ENCODE measurements at regions not wholly inside any gene's neighbourhood (a gene's known extent, or its start where the extent isn't known, plus 50 kb on each side); places are given as distances from the start of the nearest gene placed in this dataset.

- no peak overlapping the region for H3K27ac Mint-ChIP-seq
- H3K9me3 Mint-ChIP-seq, result peaks cover 30% of the 10 kb centered on the region
- H3K27me3 Mint-ChIP-seq (ENCODE audit: insufficient read depth), result no peaks in the 10 kb centered on the region
- H3K36me3 Mint-ChIP-seq (ENCODE audit: low read depth), result no peaks in the 10 kb centered on the region
- no peak for DNase-seq (ENCODE audit: low spot score)
- H3K4me3 Mint-ChIP-seq, result no peak overlapping the region
- no peaks in the 10 kb centered on the region for H3K4me1 Mint-ChIP-seq (ENCODE audit: low read depth)
- intact Hi-C loops (cut with micrococcal nuclease), result no loop called here
Observed at GRCh38 chr1:13996334-13996733, 296.3 kb downstream of the PRDM2 start.

- H3K27ac Mint-ChIP-seq, result no peak overlapping the region
- intact Hi-C loops (cut with micrococcal nuclease), result no loop called here
- no peak overlapping the region for H3K4me3 Mint-ChIP-seq
- no peaks in the 10 kb centered on the region for H3K36me3 Mint-ChIP-seq (ENCODE audit: low read depth)
- H3K4me1 Mint-ChIP-seq (ENCODE audit: low read depth), result no peaks in the 10 kb centered on the region
- peaks cover 6% of the 10 kb centered on the region for H3K27me3 Mint-ChIP-seq (ENCODE audit: insufficient read depth)
- H3K9me3 Mint-ChIP-seq, result peaks cover 21% of the 10 kb centered on the region
- DNase-seq (ENCODE audit: low spot score), result no peak
Observed at GRCh38 chr1:14003552-14003951, 303.6 kb downstream of the PRDM2 start.

- H3K4me3 Mint-ChIP-seq, result no peak overlapping the region
- H3K36me3 Mint-ChIP-seq (ENCODE audit: low read depth), result no peaks in the 10 kb centered on the region
- no peak overlapping the region for H3K27ac Mint-ChIP-seq
- H3K9me3 Mint-ChIP-seq, result no peaks in the 10 kb centered on the region
- peaks cover 4% of the 10 kb centered on the region for H3K27me3 Mint-ChIP-seq (ENCODE audit: insufficient read depth)
- H3K4me1 Mint-ChIP-seq (ENCODE audit: low read depth), result no peaks in the 10 kb centered on the region
- no peak for DNase-seq (ENCODE audit: low spot score)
- intact Hi-C loops (cut with micrococcal nuclease), result no loop called here
Observed at GRCh38 chr1:14009582-14009981, 309.6 kb downstream of the PRDM2 start.

GRCh38 chr1:14010476-14010875, 310.5 kb downstream of the PRDM2 start:
- intact Hi-C loops (cut with micrococcal nuclease), result no loop called here
- no peaks in the 10 kb centered on the region for H3K9me3 Mint-ChIP-seq

GRCh38 chr1:14011132-14011531, 311.1 kb downstream of the PRDM2 start:
- Mint-ChIP-seq H3K27ac (no peak overlapping the region), H3K27me3 (ENCODE audit: insufficient read depth) (peaks cover under 1% of the 10 kb centered on the region), H3K36me3 (ENCODE audit: low read depth) (no peaks in the 10 kb centered on the region), H3K4me3 (no peak overlapping the region), H3K4me1 (ENCODE audit: low read depth) (no peaks in the 10 kb centered on the region), H3K9me3 (no peaks in the 10 kb centered on the region)
- no peak for DNase-seq (ENCODE audit: low spot score)
- intact Hi-C loops (cut with micrococcal nuclease), result no loop called here

More at GRCh38 chr1:14010476-14010875, 310.5 kb downstream of the PRDM2 start:
- H3K4me3 Mint-ChIP-seq, result no peak overlapping the region
- H3K36me3 Mint-ChIP-seq (ENCODE audit: low read depth), result no peaks in the 10 kb centered on the region
- peaks cover 3% of the 10 kb centered on the region for H3K27me3 Mint-ChIP-seq (ENCODE audit: insufficient read depth)
- H3K27ac Mint-ChIP-seq, result no peak overlapping the region
- no peak for DNase-seq (ENCODE audit: low spot score)
- H3K4me1 Mint-ChIP-seq (ENCODE audit: low read depth), result no peaks in the 10 kb centered on the region

GRCh38 chr1:14011888-14012287, 311.9 kb downstream of the PRDM2 start:
- Mint-ChIP-seq H3K27me3 (ENCODE audit: insufficient read depth) (no peaks in the 10 kb centered on the region), H3K9me3 (no peaks in the 10 kb centered on the region), H3K4me3 (no peak overlapping the region), H3K36me3 (ENCODE audit: low read depth) (no peaks in the 10 kb centered on the region), H3K4me1 (ENCODE audit: low read depth) (no peaks in the 10 kb centered on the region), H3K27ac (no peak overlapping the region)
- intact Hi-C loops (cut with micrococcal nuclease), result no loop called here
- no peak for DNase-seq (ENCODE audit: low spot score)

GRCh38 chr1:14014929-14015328, 314.9 kb downstream of the PRDM2 start:
- Mint-ChIP-seq H3K9me3 (no peaks in the 10 kb centered on the region), H3K27ac (no peak overlapping the region), H3K36me3 (ENCODE audit: low read depth) (no peaks in the 10 kb centered on the region), H3K4me3 (no peak overlapping the region), H3K27me3 (ENCODE audit: insufficient read depth) (no peaks in the 10 kb centered on the region), H3K4me1 (ENCODE audit: low read depth) (no peaks in the 10 kb centered on the region)
- no peak for DNase-seq (ENCODE audit: low spot score)
- intact Hi-C loops (cut with micrococcal nuclease), result no loop called here

GRCh38 chr1:14015917-14016316, 315.9 kb downstream of the PRDM2 start:
- Mint-ChIP-seq H3K36me3 (ENCODE audit: low read depth) (no peaks in the 10 kb centered on the region), H3K4me1 (ENCODE audit: low read depth) (no peaks in the 10 kb centered on the region), H3K9me3 (no peaks in the 10 kb centered on the region), H3K4me3 (no peak overlapping the region), H3K27ac (no peak overlapping the region), H3K27me3 (ENCODE audit: insufficient read depth) (no peaks in the 10 kb centered on the region)
- intact Hi-C loops (cut with micrococcal nuclease), result no loop called here
- DNase-seq (ENCODE audit: low spot score), result no peak

GRCh38 chr1:14017531-14017961, 317.6 kb downstream of the PRDM2 start:
- H3K36me3 Mint-ChIP-seq (ENCODE audit: low read depth), result no peaks in the 10 kb centered on the region
- intact Hi-C loops (cut with micrococcal nuclease), result no loop called here

GRCh38 chr1:14019461-14019860, 319.5 kb downstream of the PRDM2 start:
- Mint-ChIP-seq H3K27ac (no peak overlapping the region), H3K9me3 (no peaks in the 10 kb centered on the region), H3K27me3 (ENCODE audit: insufficient read depth) (no peaks in the 10 kb centered on the region), H3K36me3 (ENCODE audit: low read depth) (no peaks in the 10 kb centered on the region), H3K4me3 (no peak overlapping the region), H3K4me1 (ENCODE audit: low read depth) (no peaks in the 10 kb centered on the region)
- no peak for DNase-seq (ENCODE audit: low spot score)
- intact Hi-C loops (cut with micrococcal nuclease), result no loop called here

More at GRCh38 chr1:14017531-14017961, 317.6 kb downstream of the PRDM2 start:
- Mint-ChIP-seq H3K27me3 (ENCODE audit: insufficient read depth) (no peaks in the 10 kb centered on the region), H3K4me3 (no peak overlapping the region), H3K9me3 (no peaks in the 10 kb centered on the region), H3K4me1 (ENCODE audit: low read depth) (no peaks in the 10 kb centered on the region), H3K27ac (no peak overlapping the region)
- DNase-seq (ENCODE audit: low spot score), result no peak

- intact Hi-C loops (cut with micrococcal nuclease), result no loop called here
- Mint-ChIP-seq H3K36me3 (ENCODE audit: low read depth) (no peaks in the 10 kb centered on the region), H3K9me3 (no peaks in the 10 kb centered on the region), H3K27ac (no peak overlapping the region), H3K4me3 (no peak overlapping the region), H3K27me3 (ENCODE audit: insufficient read depth) (no peaks in the 10 kb centered on the region), H3K4me1 (ENCODE audit: low read depth) (no peaks in the 10 kb centered on the region)
- no peak for DNase-seq (ENCODE audit: low spot score)
Observed at GRCh38 chr1:14020006-14020405, 320.0 kb downstream of the PRDM2 start.

GRCh38 chr1:14027099-14027498, 327.1 kb downstream of the PRDM2 start:
- DNase-seq (ENCODE audit: low spot score), result no peak
- H3K9me3 Mint-ChIP-seq, result peaks cover 5% of the 10 kb centered on the region

GRCh38 chr1:14031461-14031860, 331.5 kb downstream of the PRDM2 start:
- Mint-ChIP-seq H3K27me3 (ENCODE audit: insufficient read depth) (no peaks in the 10 kb centered on the region), H3K4me1 (ENCODE audit: low read depth) (no peaks in the 10 kb centered on the region), H3K27ac (no peak overlapping the region), H3K9me3 (peaks cover 5% of the 10 kb centered on the region), H3K36me3 (ENCODE audit: low read depth) (no peaks in the 10 kb centered on the region), H3K4me3 (no peak overlapping the region)
- intact Hi-C loops (cut with micrococcal nuclease), result no loop called here
- no peak for DNase-seq (ENCODE audit: low spot score)

More at GRCh38 chr1:14027099-14027498, 327.1 kb downstream of the PRDM2 start:
- Mint-ChIP-seq H3K4me3 (no peak overlapping the region), H3K36me3 (ENCODE audit: low read depth) (no peaks in the 10 kb centered on the region), H3K4me1 (ENCODE audit: low read depth) (no peaks in the 10 kb centered on the region), H3K27ac (no peak overlapping the region), H3K27me3 (ENCODE audit: insufficient read depth) (no peaks in the 10 kb centered on the region)
- intact Hi-C loops (cut with micrococcal nuclease), result no loop called here

GRCh38 chr1:14034506-14034905, 334.5 kb downstream of the PRDM2 start:
- H3K9me3 Mint-ChIP-seq, result no peaks in the 10 kb centered on the region
- H3K27ac Mint-ChIP-seq, result no peak overlapping the region
- no peaks in the 10 kb centered on the region for H3K27me3 Mint-ChIP-seq (ENCODE audit: insufficient read depth)
- no peak for DNase-seq (ENCODE audit: low spot score)
- no peak overlapping the region for H3K4me3 Mint-ChIP-seq
- H3K36me3 Mint-ChIP-seq (ENCODE audit: low read depth), result no peaks in the 10 kb centered on the region
- intact Hi-C loops (cut with micrococcal nuclease), result no loop called here
- no peaks in the 10 kb centered on the region for H3K4me1 Mint-ChIP-seq (ENCODE audit: low read depth)

Measured in activated T-helper 1 cell treated with anti-CD3 and anti-CD28 coated beads, Interleukin-12 subunit alpha, Interleukin-12 subunit beta, Interleukin-2, Interleukin-4 antibody, amounts not matched to agents 30 ng/mL and 10 ng/mL and 1 ng/mL, durations not matched to agents 14 hours and 24 hours and 36 hours (primary cell).